ENCODE measurements at regions not wholly inside any gene's neighbourhood (a gene's known extent, or its start where the extent isn't known, plus 50 kb on each side); places are given as distances from the start of the nearest gene placed in this dataset.

DNA sequence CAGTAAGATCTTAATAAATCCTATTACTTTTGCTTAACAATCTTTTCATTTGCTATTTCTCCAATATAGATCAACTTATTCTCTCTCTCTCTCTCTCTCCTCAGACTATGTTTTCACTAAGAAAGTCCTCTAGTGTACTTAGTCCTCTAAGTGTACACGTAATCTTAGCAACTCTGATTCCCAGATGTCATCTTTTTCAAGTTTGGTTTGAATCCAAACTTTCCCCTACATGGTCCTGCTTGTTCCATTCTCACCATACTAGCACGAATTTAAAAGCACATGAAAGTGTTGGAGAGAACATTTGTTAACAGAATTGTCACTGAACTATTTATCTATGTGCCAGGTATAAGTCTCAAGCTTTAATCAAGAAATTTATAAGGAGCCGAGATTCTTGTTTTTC lies 202.9 kb downstream of the SPRY2 start:
- TF ChIP-seq FOXA1 (IDR thresholded peaks at IDR 0.05) (no peak), SP1 (IDR thresholded peaks at IDR 0.05) (no peak), CTBP1 (IDR thresholded peaks at IDR 0.05; ENCODE audit: borderline replicate concordance) (no peak), TARDBP (IDR thresholded peaks at IDR 0.05) (no peak), PKNOX1 (IDR thresholded peaks at IDR 0.05) (no peak)
- ChIA-PET CTCF (no interaction called here), POLR2A (no interaction called here)
- DNase-seq (ENCODE audit: extremely low spot score): no peak

GRCh38 chr13:80134346-80134745 lies 206.6 kb downstream of the SPRY2 start:
- TF ChIP-seq HDGF (IDR thresholded peaks at IDR 0.05; ENCODE audit: borderline replicate concordance) (no peak), ARNT (IDR thresholded peaks at IDR 0.05) (no peak), CTBP1 (IDR thresholded peaks at IDR 0.05; ENCODE audit: borderline replicate concordance) (no peak), FOXK2 (IDR thresholded peaks at IDR 0.05) (no peak), BHLHE40 (IDR thresholded peaks at IDR 0.05; ENCODE audit: borderline replicate concordance) (no peak), NFRKB (IDR thresholded peaks at IDR 0.05) (no peak), FOXM1 (IDR thresholded peaks at IDR 0.05; ENCODE audit: borderline replicate concordance) (no peak), L3MBTL2 (conservative IDR thresholded peaks at IDR 0.05) (no peak), SUZ12 (IDR thresholded peaks at IDR 0.05) (no peak), ZNF384 (IDR thresholded peaks at IDR 0.05) (no peak), LEF1 (IDR thresholded peaks at IDR 0.05; ENCODE audit: borderline replicate concordance) (no peak), FOXA1 (IDR thresholded peaks at IDR 0.05) (no peak), ELF4 (IDR thresholded peaks at IDR 0.05) (no peak), SP1 (IDR thresholded peaks at IDR 0.05) (no peak), PKNOX1 (IDR thresholded peaks at IDR 0.05) (no peak), TARDBP (IDR thresholded peaks at IDR 0.05) (no peak)
- ChIA-PET POLR2A (interaction anchor here (0.9 to 4.4 kb wide), 3 partner anchors 9 to 205 kb away, joined by 3 to 25 read pairs (median 8); partner anchors contain the start of gene SPRY2), CTCF (no interaction called here)
- no peak for DNase-seq (ENCODE audit: extremely low spot score)

- POLR2A ChIA-PET: interaction anchor here (0.6 to 4.4 kb wide), 8 partner anchors 9 to 728 kb away, joined by 3 to 25 read pairs (median 4); partner anchors contain the start of genes RBM26 and SPRY2
- TF ChIP-seq CTBP1 (IDR thresholded peaks at IDR 0.05; ENCODE audit: borderline replicate concordance) (no peak), SP1 (IDR thresholded peaks at IDR 0.05) (no peak), NFRKB (IDR thresholded peaks at IDR 0.05) (no peak), ZNF384 (IDR thresholded peaks at IDR 0.05) (no peak), TARDBP (IDR thresholded peaks at IDR 0.05) (no peak)
- no peak for DNase-seq (ENCODE audit: extremely low spot score)
- CTCF ChIA-PET: interaction anchor here (0.7 to 1.3 kb wide), 4 partner anchors 11 to 209 kb away, joined by 3 to 6 read pairs (median 4); no protein-coding TSS in a partner anchor
Observed at GRCh38 chr13:80133631-80134261, 207.2 kb downstream of the SPRY2 start.

DNA sequence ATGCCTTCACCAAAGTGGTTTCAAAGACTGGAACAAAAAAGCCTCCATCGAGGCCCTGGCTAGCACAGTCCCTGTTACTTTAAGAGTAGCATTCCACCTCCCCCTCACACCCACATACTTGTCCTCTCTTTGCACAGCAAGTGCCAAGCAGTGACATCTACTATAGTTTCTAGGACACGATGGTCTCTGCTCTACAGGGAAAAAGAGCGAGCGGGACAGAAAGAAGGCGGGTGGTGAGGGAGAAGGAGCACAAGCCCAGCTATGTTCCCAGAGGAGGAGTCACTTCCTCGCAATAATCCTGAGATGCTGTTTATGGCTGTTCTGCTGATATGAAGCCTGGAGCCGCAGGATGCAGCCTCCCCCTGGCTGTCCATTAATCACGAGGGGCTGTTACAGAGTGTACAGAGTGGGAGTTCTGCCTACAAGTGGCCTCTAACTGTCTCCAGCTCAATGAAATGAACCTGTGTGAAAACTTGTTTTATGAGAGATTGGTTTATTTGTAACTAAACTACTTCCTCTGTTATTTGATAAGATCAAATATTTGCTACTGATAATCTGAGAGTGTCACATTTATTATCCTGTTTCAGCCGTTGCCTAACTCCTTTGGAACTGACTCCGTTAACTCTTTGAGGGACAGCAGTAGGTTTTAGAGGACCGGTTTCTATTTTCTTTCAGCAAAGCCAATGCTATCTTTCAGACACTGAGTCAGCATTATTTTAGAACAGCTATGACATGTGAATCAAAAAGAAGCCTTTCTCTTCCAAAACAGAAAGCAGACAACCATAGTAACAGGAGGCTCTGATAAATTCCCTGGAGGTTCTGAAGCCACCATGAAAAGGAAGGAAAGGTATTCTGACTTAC lies 208.0 kb downstream of the SPRY2 start:
- ChIA-PET POLR2A (interaction anchor here (0.6 to 4.4 kb wide), 9 partner anchors 16 to 727 kb away, joined by 3 to 25 read pairs (median 4); partner anchors contain the start of genes RBM26 and SPRY2), CTCF (interaction anchor here (0.6 to 1.3 kb wide), 7 partner anchors 11 to 232 kb away, joined by 3 to 6 read pairs (median 4); no protein-coding TSS in a partner anchor)
- no peak for TF ChIP-seq ARNT (IDR thresholded peaks at IDR 0.05)
- TF ChIP-seq L3MBTL2 (conservative IDR thresholded peaks at IDR 0.05): peak; percentile 55; the same call in 1 of the 2 replicates
- no peak for TF ChIP-seq FOXM1 (IDR thresholded peaks at IDR 0.05; ENCODE audit: borderline replicate concordance)
- peak; percentile 26; the same call in 1 of the 2 replicates for TF ChIP-seq CTBP1 (IDR thresholded peaks at IDR 0.05; ENCODE audit: borderline replicate concordance)
- TF ChIP-seq HDGF (IDR thresholded peaks at IDR 0.05; ENCODE audit: borderline replicate concordance): peak; percentile 55; the same call in 1 of the 2 replicates
- TF ChIP-seq PKNOX1 (IDR thresholded peaks at IDR 0.05): peak; percentile 94
- peak; percentile 89 for DNase-seq (ENCODE audit: extremely low spot score)

- DNase-seq (ENCODE audit: extremely low spot score): peak; percentile 71
- POLR2A ChIA-PET: no interaction called here
- CTCF ChIA-PET: interaction anchor here (0.6 to 0.9 kb wide), 2 partner anchors 9 to 106 kb away, joined by 3 to 4 read pairs; no protein-coding TSS in a partner anchor
- no peak for TF ChIP-seq LEF1 (IDR thresholded peaks at IDR 0.05; ENCODE audit: borderline replicate concordance)
- TF ChIP-seq BHLHE40 (IDR thresholded peaks at IDR 0.05; ENCODE audit: borderline replicate concordance): no peak
- no peak for TF ChIP-seq ZNF384 (IDR thresholded peaks at IDR 0.05)
- no peak for TF ChIP-seq L3MBTL2 (conservative IDR thresholded peaks at IDR 0.05)
- TF ChIP-seq SP1 (IDR thresholded peaks at IDR 0.05): 0 out of 2 replicates have a peak, but pooled peaks have one; percentile 11
- TF ChIP-seq FOXA1 (IDR thresholded peaks at IDR 0.05): no peak
- no peak for TF ChIP-seq PKNOX1 (IDR thresholded peaks at IDR 0.05)
- no peak for TF ChIP-seq HDGF (IDR thresholded peaks at IDR 0.05; ENCODE audit: borderline replicate concordance)
Observed at GRCh38 chr13:80131204-80131603, 209.7 kb downstream of the SPRY2 start.
